WTC11 (cell line): ENCODE measurements at regions not wholly inside any gene's neighbourhood (a gene's known extent, or its start where the extent isn't known, plus 50 kb on each side); places are given as distances from the start of the nearest gene placed in this dataset.

Source experiments
- ATAC-seq: fragments of 200-7000 bp; cut with Tn5 transposase; 2 replicates; pipeline ENCODE4 v1.10.0; 2021; ENCODE audit warnings: mild to moderate bottlenecking, moderate library complexity
- CTCF ChIA-PET: fragments of 300-600 bp; sonication (Branson Sonifier 250); formaldehyde crosslinking; loops from one replicate; lab custom pipeline; 2021; ENCODE audit warnings: antibody characterized with exemption; lab: Charles Lee
- POLR2A ChIA-PET: fragments of 350-600 bp; sonication (Branson Sonifier 250); formaldehyde crosslinking; loops from one replicate; lab custom pipeline; 2021; ENCODE audit warnings: antibody characterized with exemption; lab: Charles Lee
- DNase-seq: peaks from one replicate; pipeline ENCODE4 v3.0.0; 2021; ENCODE audit warnings: low spot score
- H3K27ac Mint-ChIP-seq: 2 replicates; pipeline ENCODE4 v1.8.0; 2021; ENCODE audit warnings: mixed read lengths
- H3K27me3 Mint-ChIP-seq: 2 replicates; pipeline ENCODE4 v1.8.0; 2021; ENCODE audit warnings: low read depth, mild to moderate bottlenecking, moderate library complexity, mixed read lengths
- H3K36me3 Mint-ChIP-seq: 2 replicates; pipeline ENCODE4 v1.8.0; 2021; ENCODE audit warnings: mixed read lengths
- H3K4me1 Mint-ChIP-seq: 2 replicates; pipeline ENCODE4 v1.8.0; 2022; ENCODE audit warnings: mixed read lengths
- H3K4me3 Mint-ChIP-seq: 2 replicates; pipeline ENCODE4 v1.8.0; 2021; ENCODE audit warnings: mild to moderate bottlenecking, moderate library complexity, mixed read lengths
- H3K9me3 Mint-ChIP-seq: 2 replicates; pipeline ENCODE4 v1.8.0; 2021; ENCODE audit warnings: mixed read lengths
- ATF3 ChIP-seq: sonication (generic); formaldehyde crosslinking; conservative IDR thresholded peaks from 2 replicates; pipeline ENCODE4 v1.8.1; 2022; ENCODE audit warnings: mild to moderate bottlenecking, missing genetic modification reagents
- ATF6 ChIP-seq: sonication (generic); formaldehyde crosslinking; IDR thresholded peaks from 2 replicates; pipeline ENCODE4 v1.8.1; 2023; ENCODE audit warnings: mild to moderate bottlenecking, missing genetic modification reagents
- E2F1 ChIP-seq: sonication (generic); formaldehyde crosslinking; IDR thresholded peaks from 2 replicates; pipeline ENCODE4 v1.8.0; 2022; ENCODE audit warnings: mild to moderate bottlenecking, missing genetic modification reagents
- E2F5 ChIP-seq: sonication (generic); formaldehyde crosslinking; IDR thresholded peaks from 2 replicates; pipeline ENCODE4 v1.8.1; 2022; ENCODE audit warnings: mild to moderate bottlenecking, moderate library complexity, missing genetic modification reagents
- ESRRA ChIP-seq: sonication (generic); formaldehyde crosslinking; IDR thresholded peaks from 2 replicates; pipeline ENCODE4 v1.8.1; 2022; ENCODE audit warnings: mild to moderate bottlenecking, missing genetic modification reagents, borderline replicate concordance
- IRF1 ChIP-seq: sonication (generic); formaldehyde crosslinking; IDR thresholded peaks from 2 replicates; pipeline ENCODE4 v1.8.0; 2023; ENCODE audit warnings: missing genetic modification reagents
- IRF2 ChIP-seq: sonication (generic); formaldehyde crosslinking; IDR thresholded peaks from 2 replicates; pipeline ENCODE4 v1.8.0; 2022; ENCODE audit warnings: low read depth, missing genetic modification reagents, borderline replicate concordance
- MAX ChIP-seq: sonication (generic); formaldehyde crosslinking; IDR thresholded peaks from 2 replicates; pipeline ENCODE4 v1.8.0; 2022; ENCODE audit warnings: mild to moderate bottlenecking, missing genetic modification reagents
- MYBL2 ChIP-seq: sonication (generic); formaldehyde crosslinking; IDR thresholded peaks from 2 replicates; pipeline ENCODE4 v1.8.1; 2023; ENCODE audit warnings: mild to moderate bottlenecking, moderate library complexity, missing genetic modification reagents
- SMAD4 ChIP-seq: sonication (generic); formaldehyde crosslinking; IDR thresholded peaks from 2 replicates; pipeline ENCODE4 v1.8.0; 2022; ENCODE audit warnings: mild to moderate bottlenecking, missing genetic modification reagents
- SOX15 ChIP-seq: fragments of 250-450 bp; sonication (Bioruptor Pico); IDR thresholded peaks from 2 replicates; pipeline ENCODE4 v1.9.0; 2021; ENCODE audit warnings: mild to moderate bottlenecking
- TCF7 ChIP-seq: sonication (generic); formaldehyde crosslinking; IDR thresholded peaks from 2 replicates; pipeline ENCODE4 v1.8.0; 2022; ENCODE audit warnings: mild to moderate bottlenecking, low read depth, missing genetic modification reagents, moderate library complexity
- TEAD1 ChIP-seq: sonication (generic); formaldehyde crosslinking; IDR thresholded peaks from 2 replicates; pipeline ENCODE4 v1.8.0; 2022; ENCODE audit warnings: mild to moderate bottlenecking, missing genetic modification reagents
- ZMAT4 ChIP-seq: fragments of 250-450 bp; sonication (Bioruptor Pico); IDR thresholded peaks from 2 replicates; pipeline ENCODE4 v1.9.0; 2021; ENCODE audit warnings: mild to moderate bottlenecking
- ZNF281 ChIP-seq: sonication (generic); formaldehyde crosslinking; IDR thresholded peaks from 2 replicates; pipeline ENCODE4 v1.8.0; 2023; ENCODE audit warnings: mild to moderate bottlenecking, missing genetic modification reagents
- ZNF416 ChIP-seq: fragments of 250-450 bp; sonication (Bioruptor Pico); IDR thresholded peaks from 2 replicates; pipeline ENCODE4 v1.9.0; 2021; ENCODE audit warnings: mild to moderate bottlenecking, inconsistent platforms
- ZNF423 ChIP-seq: fragments of 250-450 bp; sonication (Bioruptor Pico); IDR thresholded peaks from 2 replicates; pipeline ENCODE4 v2.1.2; 2022; ENCODE audit warnings: mild to moderate bottlenecking, moderate library complexity

GRCh38 chr1:81717230-81717629 lies 83.5 kb upstream of the ADGRL2 start (continued):
- no peak for TF ChIP-seq ZMAT4 (CRISPR knock-in tag)
- TF ChIP-seq ZNF281 (CRISPR knock-in tag), result no peak
- no peak for TF ChIP-seq TEAD1 (CRISPR knock-in tag)
- no peak for TF ChIP-seq ATF6
- TF ChIP-seq, all 79 proteins: peak for 0

GRCh38 chr1:81715391-81715790 lies 85.3 kb upstream of the ADGRL2 start:
- CTCF ChIA-PET, result interaction anchor here (0.6 kb wide), 1 partner anchor 15 kb away, joined by 3 read pairs; no protein-coding TSS in a partner anchor
- ATAC-seq (no peak), DNase-seq (no peak)
- H3K27me3 Mint-ChIP-seq, result no peaks in the 10 kb centered on the region
- TF ChIP-seq E2F1 (CRISPR knock-in tag) (no peak), ATF3 (no peak), MYBL2 (CRISPR knock-in tag) (no peak), ZNF281 (CRISPR knock-in tag) (no peak), MAX (CRISPR knock-in tag) (no peak), SMAD4 (no peak), TEAD1 (CRISPR knock-in tag) (no peak), ZNF416 (CRISPR knock-in tag) (no peak), ESRRA (no peak), ZNF423 (CRISPR knock-in tag) (no peak), SOX15 (CRISPR knock-in tag) (no peak), IRF2 (CRISPR knock-in tag) (no peak), E2F5 (CRISPR knock-in tag) (no peak), IRF1 (no peak), TCF7 (CRISPR knock-in tag) (no peak)
- no peak overlapping the region for H3K27ac Mint-ChIP-seq
- H3K9me3 Mint-ChIP-seq, result no peaks in the 10 kb centered on the region
- no peaks in the 10 kb centered on the region for H3K36me3 Mint-ChIP-seq
- POLR2A ChIA-PET, result no interaction called here
- peaks cover 6% of the 10 kb centered on the region; the same call in 1 of the 2 replicates for H3K4me1 Mint-ChIP-seq
- H3K4me3 Mint-ChIP-seq, result no peak overlapping the region
